RPMI8226 (cell line): ENCODE measurements at regions not wholly inside any gene's neighbourhood (a gene's known extent, or its start where the extent isn't known, plus 50 kb on each side); places are given as distances from the start of the nearest gene placed in this dataset.

Experiments used
- DNase-seq: peaks from one replicate; pipeline ENCODE4 v3.0.0-alpha.2; 2015

- no peak for DNase-seq
Measured at GRCh38 chr16:5867250-5867649, 769.7 kb upstream of the EEF2KMT start.

- no peak for DNase-seq
Measured at GRCh38 chr16:5865236-5865635, 767.6 kb upstream of the EEF2KMT start.

- DNase-seq = no peak
Measured at GRCh38 chr16:5863071-5863606, 765.5 kb upstream of the EEF2KMT start.

- no peak for DNase-seq
Measured at GRCh38 chr16:5862103-5862840, 764.7 kb upstream of the EEF2KMT start.

- DNase-seq = no peak
Measured at GRCh38 chr16:5861241-5861640, 763.6 kb upstream of the EEF2KMT start.

GRCh38 chr16:5858180-5858579 lies 760.6 kb upstream of the EEF2KMT start:
- no peak for DNase-seq

- DNase-seq = no peak
Measured at GRCh38 chr16:5854027-5854426, 756.4 kb upstream of the EEF2KMT start.

- DNase-seq = peak; percentile 30
Measured at GRCh38 chr16:5852151-5852550, 754.6 kb upstream of the EEF2KMT start.

GRCh38 chr16:5851393-5851982 lies 753.9 kb upstream of the EEF2KMT start:
- peak; percentile 75 for DNase-seq

GRCh38 chr16:5850632-5851392 lies 753.2 kb upstream of the EEF2KMT start:
- DNase-seq = peak; percentile 64

- no peak for DNase-seq
Measured at GRCh38 chr16:5845046-5845445, 747.5 kb upstream of the EEF2KMT start.

- DNase-seq = no peak
Measured at GRCh38 chr16:5841974-5842373, 744.4 kb upstream of the EEF2KMT start.

- DNase-seq = no peak
Measured at GRCh38 chr16:5838725-5839124, 741.1 kb upstream of the EEF2KMT start.

- no peak for DNase-seq
Measured at GRCh38 chr16:5838071-5838470, 740.5 kb upstream of the EEF2KMT start.

GRCh38 chr16:5837007-5837670 lies 739.5 kb upstream of the EEF2KMT start:
- no peak for DNase-seq

- no peak for DNase-seq
Measured at GRCh38 chr16:5835876-5836275, 738.3 kb upstream of the EEF2KMT start.

- no peak for DNase-seq
Measured at GRCh38 chr16:5826332-5826731, 728.7 kb upstream of the EEF2KMT start.

GRCh38 chr16:5820472-5820871 lies 722.9 kb upstream of the EEF2KMT start:
- DNase-seq = no peak

- no peak for DNase-seq
Measured at GRCh38 chr16:5815570-5816237, 718.1 kb upstream of the EEF2KMT start.

GRCh38 chr16:5801396-5801795 lies 703.8 kb upstream of the EEF2KMT start:
- DNase-seq = no peak

GRCh38 chr16:5793556-5793955 lies 696.0 kb upstream of the EEF2KMT start:
- no peak for DNase-seq

- DNase-seq = no peak
Measured at GRCh38 chr16:5791011-5791657, 693.5 kb upstream of the EEF2KMT start.
